H1 (cell line): ENCODE measurements at regions not wholly inside any gene's neighbourhood (a gene's known extent, or its start where the extent isn't known, plus 50 kb on each side); places are given as distances from the start of the nearest gene placed in this dataset.

Source experiments
- CTCF ChIA-PET: fragments of 300-600 bp; sonication (Branson Sonifier 250); formaldehyde crosslinking; loops from one replicate; lab custom pipeline; 2021; ENCODE audit not compliant: partially characterized antibody; lab: Charles Lee
- POLR2A ChIA-PET: fragments of 300-600 bp; sonication (Branson Sonifier 250); formaldehyde crosslinking; loops from one replicate; lab custom pipeline; 2021; ENCODE audit warnings: inconsistent platforms; ENCODE audit not compliant: partially characterized antibody; lab: Charles Lee
- DNase-seq, 2 experiments: peaks; one replicate each; pipeline versions ENCODE4 v3.0.0 to v3.0.0-alpha.2; 2010 to 2022; ENCODE audit warnings: low spot score in 2 of 2, low read depth in 1 of 2, mixed read lengths in 1 of 2
- FAIRE-seq: peaks from 2 replicates; lab custom pipeline; 2011; peaks lifted over from hg19 to GRCh38; lab: Jason Lieb, UNC
- H2AFZ ChIP-seq: 2 replicates; pipeline ENCODE4 v1.8.1; 2012; ENCODE audit warnings: low read length, inconsistent platforms
- H2AK5ac ChIP-seq: 2 replicates; pipeline ENCODE4 v1.6.1; 2013; ENCODE audit warnings: low read depth, low read length
- H2BK120ac ChIP-seq: replicated peaks from 2 replicates; pipeline ENCODE3; 2013; ENCODE audit warnings: low read depth, low read length, inconsistent platforms
- H2BK12ac ChIP-seq: 2 replicates; pipeline ENCODE4 v1.6.1; 2013; ENCODE audit warnings: low read depth, low read length
- H2BK15ac ChIP-seq: 2 replicates; pipeline ENCODE4 v1.6.1; 2013; ENCODE audit warnings: low read length
- H2BK20ac ChIP-seq: 2 replicates; pipeline ENCODE4 v1.6.1; 2013; ENCODE audit warnings: low read length
- H2BK5ac ChIP-seq: 2 replicates; pipeline ENCODE4 v1.6.1; 2013; ENCODE audit warnings: low read depth, low read length
- H3K14ac ChIP-seq: 2 replicates; pipeline ENCODE4 v1.6.1; 2013; ENCODE audit warnings: inconsistent platforms; ENCODE audit not compliant: insufficient read length
- H3K18ac ChIP-seq: 2 replicates; pipeline ENCODE4 v1.6.1; 2013; ENCODE audit warnings: low read length; ENCODE audit errors: extremely low read depth
- H3K23ac ChIP-seq: 2 replicates; pipeline ENCODE4 v1.6.1; 2013; ENCODE audit warnings: inconsistent platforms; ENCODE audit not compliant: insufficient read length
- H3K23me2 ChIP-seq: 2 replicates; pipeline ENCODE4 v1.6.1; 2013; ENCODE audit warnings: low read depth, low read length
- H3K27ac ChIP-seq: 2 replicates; pipeline ENCODE4 v1.6.1; 2011; ENCODE audit warnings: low read depth, low read length, inconsistent platforms
- H3K27me3 ChIP-seq, 4 experiments: replicated peaks in 1 of 4; 1 replicate in 1 of 4; 2 replicates in 3 of 4; pipeline versions ENCODE4 v1.6.1 to v1.8.1; 2011 to 2013; ENCODE audit warnings: low read length in 3 of 4, mild to moderate bottlenecking in 3 of 4, inconsistent platforms in 2 of 4, mixed read lengths in 2 of 4, moderate library complexity in 1 of 4; ENCODE audit not compliant: control insufficient read depth in 3 of 4, insufficient read depth in 3 of 4; ENCODE audit errors: extremely low read depth in 1 of 4
- H3K36me3 ChIP-seq, 4 experiments: 2 replicates each; pipeline versions ENCODE4 v1.6.1 to v1.8.1; 2011 to 2013; ENCODE audit warnings: mild to moderate bottlenecking in 4 of 4, low read length in 3 of 4, moderate library complexity in 2 of 4, control low read depth in 1 of 4, inconsistent platforms in 1 of 4; ENCODE audit not compliant: insufficient read depth in 4 of 4, control insufficient read depth in 2 of 4
- H3K4ac ChIP-seq: replicated peaks from 2 replicates; pipeline ENCODE3; 2013; ENCODE audit warnings: low read length, low read depth, mixed read lengths, inconsistent platforms; ENCODE audit not compliant: insufficient read length
- H3K4me1 ChIP-seq, 4 experiments: replicated peaks in 1 of 4; 1 replicate in 1 of 4; 2 replicates in 3 of 4; pipeline versions ENCODE4 v1.6.1 to v1.8.1; 2011 to 2013; ENCODE audit warnings: low read length in 3 of 4, inconsistent platforms in 2 of 4, mixed read lengths in 1 of 4; ENCODE audit not compliant: insufficient read depth in 4 of 4, control insufficient read depth in 3 of 4
- H3K4me2 ChIP-seq, 2 experiments: 2 replicates each; pipeline versions ENCODE4 v1.6.1 to v1.8.1; 2011 to 2013; ENCODE audit warnings: low read depth in 2 of 2, low read length in 2 of 2, control low read depth in 1 of 2, inconsistent platforms in 1 of 2, mild to moderate bottlenecking in 1 of 2; ENCODE audit not compliant: insufficient read depth in 1 of 2
- H3K4me3 ChIP-seq, 4 experiments: fragments of 200-600, 300-600 bp in 1 of 4; sonication (generic), shearing (Covaris generic), sonication (Bioruptor Twin) in 1 of 4; 2 replicates each; pipeline versions ENCODE4 v1.5.1 to v1.8.1; 2011 to 2016; ENCODE audit warnings: low read length in 4 of 4, low read depth in 3 of 4, control low read depth in 2 of 4, inconsistent platforms in 2 of 4, mild to moderate bottlenecking in 2 of 4, mixed read lengths in 1 of 4, moderate library complexity in 1 of 4; ENCODE audit not compliant: insufficient read depth in 2 of 4; ENCODE audit errors: extremely low read depth in 1 of 4
- H3K56ac ChIP-seq: replicated peaks from 2 replicates; pipeline ENCODE3; 2013; ENCODE audit warnings: low read depth, mild to moderate bottlenecking, mixed read lengths, low read length, inconsistent platforms; ENCODE audit not compliant: insufficient read length
- H3K79me1 ChIP-seq: 2 replicates; pipeline ENCODE4 v1.6.1; 2013; ENCODE audit warnings: low read depth, low read length, control low read depth
- H3K79me2 ChIP-seq, 2 experiments: 2 replicates each; pipeline versions ENCODE4 v1.6.1 to v1.8.1; 2012 to 2013; ENCODE audit warnings: low read length in 2 of 2, mild to moderate bottlenecking in 2 of 2, inconsistent platforms in 1 of 2; ENCODE audit not compliant: insufficient read depth in 2 of 2, control insufficient read depth in 1 of 2
- H3K9ac ChIP-seq, 4 experiments: replicated peaks in 1 of 4; 1 replicate in 1 of 4; 2 replicates in 3 of 4; pipeline versions ENCODE4 v1.6.1 to v1.8.1; 2011 to 2013; ENCODE audit warnings: low read depth in 3 of 4, low read length in 3 of 4, control low read depth in 2 of 4, mild to moderate bottlenecking in 2 of 4, moderate library complexity in 2 of 4, inconsistent platforms in 1 of 4; ENCODE audit errors: extremely low read depth in 1 of 4
- H3K9me3 ChIP-seq, 2 experiments: 2 replicates each; pipeline versions ENCODE4 v1.6.1 to v1.8.1; 2012 to 2013; ENCODE audit warnings: mild to moderate bottlenecking in 2 of 2, moderate library complexity in 2 of 2, control low read depth in 1 of 2, inconsistent platforms in 1 of 2, low read depth in 1 of 2, low read length in 1 of 2, mixed read lengths in 1 of 2; ENCODE audit not compliant: insufficient read depth in 2 of 2
- H4K20me1 ChIP-seq, 2 experiments: replicated peaks in 1 of 2; 2 replicates each; pipeline versions ENCODE3 to v1.8.1; 2011 to 2013; ENCODE audit warnings: inconsistent platforms in 2 of 2, low read length in 2 of 2, mild to moderate bottlenecking in 1 of 2; ENCODE audit not compliant: insufficient read depth in 2 of 2, control insufficient read depth in 1 of 2
- H4K5ac ChIP-seq: 2 replicates; pipeline ENCODE4 v1.6.1; 2013; ENCODE audit warnings: low read length, low read depth, mixed read lengths, inconsistent platforms; ENCODE audit not compliant: insufficient read length
- H4K8ac ChIP-seq: 2 replicates; pipeline ENCODE4 v1.8.0; 2013; ENCODE audit warnings: mild to moderate bottlenecking, moderate library complexity, low read length, inconsistent platforms; ENCODE audit not compliant: insufficient read depth; ENCODE audit errors: extremely low read depth
- H4K91ac ChIP-seq: replicated peaks from 2 replicates; pipeline ENCODE3; 2013; ENCODE audit warnings: low read length, mixed read lengths, inconsistent platforms; ENCODE audit not compliant: insufficient read length
- EGR1 ChIP-seq: IDR thresholded peaks from 2 replicates; pipeline ENCODE4 v1.6.1; 2011; ENCODE audit warnings: low read depth, low read length, borderline replicate concordance
- EZH2 ChIP-seq: fragments of 200-600 bp; sonication (generic); IDR thresholded peaks from 2 replicates; pipeline ENCODE4 v1.7.1; 2012; ENCODE audit warnings: low read depth, mild to moderate bottlenecking, moderate library complexity, low read length, inconsistent platforms; ENCODE audit not compliant: severe bottlenecking
- HDAC2 ChIP-seq, 2 experiments: fragments of 300-600 bp in 1 of 2; sonication (generic) in 1 of 2; IDR thresholded peaks; 2 replicates each; pipeline ENCODE4 v1.6.1; 2011 to 2012; ENCODE audit warnings: low read depth in 2 of 2, low read length in 2 of 2, mild to moderate bottlenecking in 2 of 2, moderate library complexity in 2 of 2, borderline replicate concordance in 1 of 2, inconsistent platforms in 1 of 2
- HDAC6 ChIP-seq: IDR thresholded peaks from one replicate; pipeline ENCODE4 v1.7.1; 2012; ENCODE audit warnings: low read depth, mild to moderate bottlenecking, inconsistent platforms, low read length, moderate library complexity
- NRF1 ChIP-seq: IDR thresholded peaks from 2 replicates; pipeline ENCODE4 v1.6.1; 2011; ENCODE audit warnings: mild to moderate bottlenecking, low read depth, low read length, improper control_type of control experiment
- TBP ChIP-seq: IDR thresholded peaks from 2 replicates; pipeline ENCODE4 v1.6.1; 2011; ENCODE audit warnings: low read depth, low read length, improper control_type of control experiment
- YY1 ChIP-seq: IDR thresholded peaks from 2 replicates; pipeline ENCODE4 v1.6.1; 2011; ENCODE audit warnings: low read depth, mild to moderate bottlenecking, low read length
- WGBS, 2 experiments: shearing (Covaris generic) in 1 of 2; methylation state at CpG; one replicate each; pipeline versions ENCODE4 v1.1.6 to v1.1.7; 2013 to 2015; ENCODE audit warnings: low lambda C conversion rate in 2 of 2, mixed read lengths in 2 of 2, inconsistent platforms in 1 of 2, low coverage in 1 of 2, missing lambda C conversion rate in 1 of 2; ENCODE audit not compliant: insufficient replicate concordance in 2 of 2, insufficient coverage in 1 of 2, insufficient read length in 1 of 2; ENCODE audit errors: extremely low coverage in 1 of 2, missing lambda C conversion rate in 1 of 2; 5-methylcytosine and 5-hydroxymethylcytosine counted together
- TF ChIP-seq, protein P1 (sequence below), 3 experiments: IDR thresholded peaks; 1 replicate in 2 of 3; 2 replicates in 1 of 3; pipeline versions ENCODE4 v1.5.1 to v1.6.1; 2011; ENCODE audit warnings: low read length in 3 of 3, mild to moderate bottlenecking in 3 of 3, inconsistent platforms in 2 of 3, low read depth in 1 of 3, moderate library complexity in 1 of 3; ENCODE audit not compliant: insufficient read depth in 1 of 3; ENCODE audit errors: control extremely low read depth in 1 of 3
- TF ChIP-seq, protein P2 (sequence below): IDR thresholded peaks from 2 replicates; pipeline ENCODE4 v1.6.1; 2012; ENCODE audit warnings: inconsistent platforms
- TF ChIP-seq, protein P3 (sequence below): IDR thresholded peaks from 2 replicates; pipeline ENCODE4 v1.6.1; 2012; ENCODE audit warnings: inconsistent platforms

GRCh38 chr2:4091869-4092268 lies 388.5 kb downstream of the DCDC2C start:
- H3K4ac ChIP-seq = no peak overlapping the region
- no peak overlapping the region for H3K9ac ChIP-seq
- TF ChIP-seq EZH2 (no peak), HDAC2 (IDR thresholded peaks at IDR 0.05; ENCODE audit: borderline replicate concordance in 1 of 2, low read depth in 2 of 2, low read length in 2 of 2) (no peak), HDAC6 (no peak), TBP (no peak), NRF1 (no peak), YY1 (no peak), EGR1 (no peak)
- TF ChIP-seq, protein P1, sequence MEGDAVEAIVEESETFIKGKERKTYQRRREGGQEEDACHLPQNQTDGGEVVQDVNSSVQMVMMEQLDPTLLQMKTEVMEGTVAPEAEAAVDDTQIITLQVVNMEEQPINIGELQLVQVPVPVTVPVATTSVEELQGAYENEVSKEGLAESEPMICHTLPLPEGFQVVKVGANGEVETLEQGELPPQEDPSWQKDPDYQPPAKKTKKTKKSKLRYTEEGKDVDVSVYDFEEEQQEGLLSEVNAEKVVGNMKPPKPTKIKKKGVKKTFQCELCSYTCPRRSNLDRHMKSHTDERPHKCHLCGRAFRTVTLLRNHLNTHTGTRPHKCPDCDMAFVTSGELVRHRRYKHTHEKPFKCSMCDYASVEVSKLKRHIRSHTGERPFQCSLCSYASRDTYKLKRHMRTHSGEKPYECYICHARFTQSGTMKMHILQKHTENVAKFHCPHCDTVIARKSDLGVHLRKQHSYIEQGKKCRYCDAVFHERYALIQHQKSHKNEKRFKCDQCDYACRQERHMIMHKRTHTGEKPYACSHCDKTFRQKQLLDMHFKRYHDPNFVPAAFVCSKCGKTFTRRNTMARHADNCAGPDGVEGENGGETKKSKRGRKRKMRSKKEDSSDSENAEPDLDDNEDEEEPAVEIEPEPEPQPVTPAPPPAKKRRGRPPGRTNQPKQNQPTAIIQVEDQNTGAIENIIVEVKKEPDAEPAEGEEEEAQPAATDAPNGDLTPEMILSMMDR (IDR thresholded peaks at IDR 0.05; ENCODE audit: control extremely low read depth in 1 of 3, insufficient read depth in 1 of 3, low read depth in 1 of 3, low read length in 3 of 3) = no peak
- TF ChIP-seq, protein P2, sequence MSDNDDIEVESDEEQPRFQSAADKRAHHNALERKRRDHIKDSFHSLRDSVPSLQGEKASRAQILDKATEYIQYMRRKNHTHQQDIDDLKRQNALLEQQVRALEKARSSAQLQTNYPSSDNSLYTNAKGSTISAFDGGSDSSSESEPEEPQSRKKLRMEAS = no peak
- TF ChIP-seq, protein P3, sequence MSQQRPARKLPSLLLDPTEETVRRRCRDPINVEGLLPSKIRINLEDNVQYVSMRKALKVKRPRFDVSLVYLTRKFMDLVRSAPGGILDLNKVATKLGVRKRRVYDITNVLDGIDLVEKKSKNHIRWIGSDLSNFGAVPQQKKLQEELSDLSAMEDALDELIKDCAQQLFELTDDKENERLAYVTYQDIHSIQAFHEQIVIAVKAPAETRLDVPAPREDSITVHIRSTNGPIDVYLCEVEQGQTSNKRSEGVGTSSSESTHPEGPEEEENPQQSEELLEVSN = no peak
- H3K56ac ChIP-seq = no peak overlapping the region
- no peak overlapping the region for H3K18ac ChIP-seq
- no peak overlapping the region for H3K4me3 ChIP-seq
- no peak overlapping the region for H2BK12ac ChIP-seq
- H4K5ac ChIP-seq = no peak overlapping the region
- no peak overlapping the region for H2BK15ac ChIP-seq
- ChIA-PET CTCF (no interaction called here), POLR2A (no interaction called here)
- no peaks in the 10 kb centered on the region for H3K9me3 ChIP-seq
- no peaks in the 10 kb centered on the region for H3K23me2 ChIP-seq
- no peaks in the 10 kb centered on the region for H4K20me1 ChIP-seq
- H3K36me3 ChIP-seq = no peaks in the 10 kb centered on the region
- H3K23ac ChIP-seq = no peak overlapping the region
- no peak overlapping the region for H2BK20ac ChIP-seq
- H2AK5ac ChIP-seq = no peak overlapping the region
- H3K27me3 ChIP-seq = no peaks in the 10 kb centered on the region
- no peaks in the 10 kb centered on the region for H3K79me2 ChIP-seq
- no peak overlapping the region for H4K91ac ChIP-seq
- H3K79me1 ChIP-seq = no peaks in the 10 kb centered on the region
- H3K27ac ChIP-seq = no peak overlapping the region
- WGBS, 2 experiments = 81% methylated on average over 3 of the region's 3 CpGs; no CpG with 5 or more reads in 1 of the 2 experiments
- H2AFZ ChIP-seq = no peak overlapping the region
- no peak overlapping the region for H3K4me2 ChIP-seq
- no peak overlapping the region for H3K14ac ChIP-seq
- no peak overlapping the region for H4K8ac ChIP-seq
- H2BK120ac ChIP-seq = no peak overlapping the region
- H2BK5ac ChIP-seq = no peak overlapping the region
- FAIRE-seq (no peak), DNase-seq (no peak)
- peaks cover 0 to 10% (median 5%) of the 10 kb centered on the region in 4 experiments; a peak in 2 of 7 replicates for H3K4me1 ChIP-seq
